Ascending aorta (tissue), 2 donors: ENCODE measurements at regions not wholly inside any gene's neighbourhood (a gene's known extent, or its start where the extent isn't known, plus 50 kb on each side); places are given as distances from the start of the nearest gene placed in this dataset.

Source experiments
- DNase-seq, 2 donors: peaks; one replicate each; pipeline ENCODE4 v3.0.0-alpha.2; 2019; ENCODE audit warnings: low spot score in 2 of 2
- H3K27ac ChIP-seq, 2 donors: fragments of 200-600 bp; sonication (generic); one replicate each; pipeline ENCODE4 v1.5.1; 2016 to 2017; ENCODE audit warnings: mild to moderate bottlenecking in 1 of 2
- H3K27me3 ChIP-seq: fragments of 200-600 bp; sonication (generic); one replicate; pipeline ENCODE4 v1.5.1; 2017
- H3K36me3 ChIP-seq, 2 donors: fragments of 200-600 bp; sonication (generic); one replicate each; pipeline ENCODE4 v1.5.1; 2016
- H3K4me1 ChIP-seq, 2 donors: fragments of 200-600 bp; sonication (generic); one replicate each; pipeline ENCODE4 v1.5.1; 2016 to 2017; ENCODE audit warnings: mild to moderate bottlenecking in 1 of 2
- H3K4me3 ChIP-seq, 2 donors: fragments of 200-600 bp; sonication (generic); one replicate each; pipeline ENCODE4 v1.5.1; 2016 to 2017; ENCODE audit warnings: mild to moderate bottlenecking in 1 of 2
- H3K9me3 ChIP-seq, 2 donors: fragments of 200-600 bp; sonication (generic); one replicate each; pipeline ENCODE4 v1.5.1; 2016
- intact Hi-C: fragments of 100-400 bp; cut with DNase I; formaldehyde crosslinking; loops from one replicate; pipeline ENCODE4 v1.15.1; 2023
- TF ChIP-seq, protein P1 (sequence below), 3 experiments: fragments of 200-600 bp in 2 of 3; fragments of 450-650 bp in 1 of 3; sonication (generic) in 2 of 3; IDR thresholded peaks; one replicate each; pipeline ENCODE4 v1.5.1; 2016 to 2019; ENCODE audit warnings: antibody characterized with exemption in 3 of 3, mild to moderate bottlenecking in 1 of 3, moderate library complexity in 1 of 3

DNA sequence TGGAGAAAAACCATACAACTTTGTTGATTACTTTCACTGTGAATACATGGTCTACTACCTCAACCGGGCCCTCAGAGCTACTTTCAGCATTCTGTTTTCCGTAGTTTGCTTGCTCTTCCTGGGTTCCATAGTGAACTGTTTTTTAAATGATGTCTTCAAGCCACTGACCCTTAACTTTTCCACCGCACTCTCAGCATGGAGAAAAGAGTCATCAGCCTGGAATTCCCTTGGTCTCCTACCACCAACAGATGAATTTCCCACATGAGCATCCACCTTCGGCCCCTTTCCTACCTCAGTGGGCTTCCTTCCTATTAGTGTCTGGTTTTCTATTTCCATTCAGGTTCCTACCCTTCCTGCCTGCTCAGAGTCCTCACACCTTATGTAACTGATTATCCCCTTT lies 135.9 kb upstream of the ADAMTSL1 start:
- H3K36me3 ChIP-seq: no peaks in the 10 kb centered on the region
- H3K27ac ChIP-seq: no peak overlapping the region
- intact Hi-C loops: no loop called here
- no peak overlapping the region for H3K4me3 ChIP-seq
- no peaks in the 10 kb centered on the region for H3K27me3 ChIP-seq
- no peak for DNase-seq
- H3K4me1 ChIP-seq: peaks cover 0 to 2% of the 10 kb centered on the region in 2 donors
- H3K9me3 ChIP-seq: no peaks in the 10 kb centered on the region
- TF ChIP-seq, protein P1, sequence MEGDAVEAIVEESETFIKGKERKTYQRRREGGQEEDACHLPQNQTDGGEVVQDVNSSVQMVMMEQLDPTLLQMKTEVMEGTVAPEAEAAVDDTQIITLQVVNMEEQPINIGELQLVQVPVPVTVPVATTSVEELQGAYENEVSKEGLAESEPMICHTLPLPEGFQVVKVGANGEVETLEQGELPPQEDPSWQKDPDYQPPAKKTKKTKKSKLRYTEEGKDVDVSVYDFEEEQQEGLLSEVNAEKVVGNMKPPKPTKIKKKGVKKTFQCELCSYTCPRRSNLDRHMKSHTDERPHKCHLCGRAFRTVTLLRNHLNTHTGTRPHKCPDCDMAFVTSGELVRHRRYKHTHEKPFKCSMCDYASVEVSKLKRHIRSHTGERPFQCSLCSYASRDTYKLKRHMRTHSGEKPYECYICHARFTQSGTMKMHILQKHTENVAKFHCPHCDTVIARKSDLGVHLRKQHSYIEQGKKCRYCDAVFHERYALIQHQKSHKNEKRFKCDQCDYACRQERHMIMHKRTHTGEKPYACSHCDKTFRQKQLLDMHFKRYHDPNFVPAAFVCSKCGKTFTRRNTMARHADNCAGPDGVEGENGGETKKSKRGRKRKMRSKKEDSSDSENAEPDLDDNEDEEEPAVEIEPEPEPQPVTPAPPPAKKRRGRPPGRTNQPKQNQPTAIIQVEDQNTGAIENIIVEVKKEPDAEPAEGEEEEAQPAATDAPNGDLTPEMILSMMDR (IDR thresholded peaks at IDR 0.05): no peak

DNA sequence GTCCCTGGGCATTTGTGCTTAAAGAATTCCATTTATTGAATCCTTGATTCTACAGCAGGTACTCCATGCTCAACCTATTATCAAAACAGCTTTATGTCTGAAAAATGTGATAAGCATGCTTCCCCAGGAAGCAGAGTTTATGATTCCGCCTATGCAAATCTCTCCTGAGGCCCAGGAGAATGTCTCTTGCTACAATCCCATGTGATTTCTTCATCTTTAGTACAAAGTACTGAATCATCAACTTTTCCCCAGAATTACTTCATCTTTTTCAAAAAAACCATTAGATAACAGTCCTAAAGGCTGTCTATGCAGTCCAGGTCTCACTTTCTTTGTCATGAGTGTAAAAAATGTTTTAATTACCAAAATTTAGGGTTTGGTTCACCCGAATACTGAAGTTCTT lies 130.2 kb upstream of the ADAMTSL1 start:
- intact Hi-C loops: no loop called here
- TF ChIP-seq, protein P1 (IDR thresholded peaks at IDR 0.05): no peak
- peaks cover 0 to 2% of the 10 kb centered on the region in 2 donors for H3K4me1 ChIP-seq
- H3K27me3 ChIP-seq: no peaks in the 10 kb centered on the region
- H3K4me3 ChIP-seq: no peak overlapping the region
- no peak for DNase-seq
- no peaks in the 10 kb centered on the region for H3K9me3 ChIP-seq
- no peak overlapping the region for H3K27ac ChIP-seq
- no peaks in the 10 kb centered on the region for H3K36me3 ChIP-seq

DNA sequence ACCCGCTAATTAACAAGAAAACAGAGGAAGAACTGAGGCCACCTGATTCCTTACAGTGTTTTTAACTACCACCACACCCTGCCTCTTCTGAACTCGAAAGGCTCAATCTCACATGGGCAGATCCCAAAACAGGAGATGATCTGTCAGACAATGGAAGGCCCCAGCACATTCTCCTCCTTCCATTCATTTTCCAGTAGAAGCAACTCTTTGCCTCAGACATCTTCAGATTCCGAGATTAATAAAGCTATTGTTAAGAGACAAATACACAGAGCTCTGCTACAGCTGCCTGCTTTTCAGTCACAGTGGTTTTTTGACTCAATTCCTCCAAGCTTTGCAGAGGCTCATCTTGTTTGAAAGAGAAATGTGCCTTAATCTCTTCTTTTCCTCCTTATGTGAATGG lies 127.2 kb upstream of the ADAMTSL1 start:
- intact Hi-C loops: no loop called here
- no peaks in the 10 kb centered on the region for H3K36me3 ChIP-seq
- H3K27me3 ChIP-seq: no peaks in the 10 kb centered on the region
- H3K4me1 ChIP-seq: peaks cover 0 to 2% of the 10 kb centered on the region in 2 donors
- no peak overlapping the region for H3K27ac ChIP-seq
- H3K4me3 ChIP-seq: no peak overlapping the region
- TF ChIP-seq, protein P1 (IDR thresholded peaks at IDR 0.05): no peak
- H3K9me3 ChIP-seq: no peaks in the 10 kb centered on the region
- no peak for DNase-seq

DNA sequence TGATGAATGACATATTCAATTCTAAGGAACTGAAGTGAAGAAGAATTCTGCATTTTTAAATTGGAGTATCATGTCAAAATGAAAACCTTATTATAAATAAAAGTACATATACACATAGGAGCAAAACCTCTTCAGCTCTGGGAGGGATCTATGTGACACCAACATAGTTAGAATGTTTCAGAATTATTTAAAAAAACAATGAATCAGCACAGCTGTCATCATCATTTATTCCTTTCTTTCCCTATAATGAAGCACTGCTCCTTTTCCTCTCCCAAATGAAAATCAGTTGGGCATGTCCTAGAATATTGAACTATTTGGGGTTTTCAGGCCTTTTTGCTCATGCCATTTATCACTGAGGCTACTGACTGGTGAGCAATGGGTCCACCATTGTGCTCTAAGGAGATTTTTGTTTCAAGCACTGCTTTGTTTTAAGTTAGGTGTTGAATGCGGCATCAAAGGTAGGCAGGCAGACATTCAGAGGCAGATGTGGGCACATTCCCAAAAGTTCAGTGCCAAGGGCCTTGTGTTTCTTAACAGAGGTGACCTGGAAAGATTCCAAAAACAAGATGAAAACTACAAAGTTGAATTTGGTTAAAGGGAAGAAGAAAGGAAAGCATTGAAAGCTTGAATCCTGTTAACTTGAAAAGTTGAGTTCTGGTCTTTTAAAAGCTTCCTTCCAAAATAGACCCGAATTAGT lies 126.4 kb upstream of the ADAMTSL1 start:
- Histone ChIP-seq H3K4me3 (no peak overlapping the region), H3K4me1 (peaks cover 0 to 2% of the 10 kb centered on the region in 2 donors), H3K36me3 (no peaks in the 10 kb centered on the region), H3K27ac (no peak overlapping the region), H3K9me3 (no peaks in the 10 kb centered on the region), H3K27me3 (no peaks in the 10 kb centered on the region)
- TF ChIP-seq, protein P1 (IDR thresholded peaks at IDR 0.05): no peak
- DNase-seq: no peak
- intact Hi-C loops: no loop called here

DNA sequence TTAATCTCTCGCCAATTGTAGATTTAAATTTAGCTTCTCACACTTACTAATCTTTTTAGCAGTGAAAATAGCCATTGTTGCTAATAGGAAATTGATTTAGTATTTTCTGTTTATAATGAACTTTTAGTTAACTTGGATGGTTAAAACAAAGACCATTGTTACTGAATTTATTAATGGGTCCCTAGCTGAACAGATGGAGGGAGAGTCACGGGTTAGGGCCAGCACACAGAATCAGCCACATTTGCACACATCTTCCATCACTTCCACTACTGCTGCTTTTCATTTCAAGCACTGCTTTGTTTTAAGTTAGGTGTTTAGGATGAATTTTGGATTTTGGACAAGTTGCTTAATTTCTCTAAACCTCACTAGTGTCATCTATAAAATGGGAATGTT lies 125.9 kb upstream of the ADAMTSL1 start:
- intact Hi-C loops: no loop called here

More for the DNA sequence above, 125.9 kb upstream of the ADAMTSL1 start:
- H3K36me3 ChIP-seq: no peaks in the 10 kb centered on the region
- H3K4me3 ChIP-seq: no peak overlapping the region
- no peak for DNase-seq
- H3K9me3 ChIP-seq: no peaks in the 10 kb centered on the region
- TF ChIP-seq, protein P1 (IDR thresholded peaks at IDR 0.05): no peak
- H3K27me3 ChIP-seq: no peaks in the 10 kb centered on the region
- H3K27ac ChIP-seq: no peak overlapping the region
- H3K4me1 ChIP-seq: peaks cover 0 to 2% of the 10 kb centered on the region in 2 donors
